ENCODE measurements at regions not wholly inside any gene's neighbourhood (a gene's known extent, or its start where the extent isn't known, plus 50 kb on each side); places are given as distances from the start of the nearest gene placed in this dataset.

GRCh38 chr9:88322906-88323566 is 65.2 kb upstream of the SPIN1 start:
- TF ChIP-seq POLR2A (IDR thresholded peaks at IDR 0.05) (no peak), CTCF (IDR thresholded peaks at IDR 0.05) (no peak)

Measured in esophagus squamous epithelium (tissue), 4 donors.